ENCODE measurements at regions not wholly inside any gene's neighbourhood (a gene's known extent, or its start where the extent isn't known, plus 50 kb on each side); places are given as distances from the start of the nearest gene placed in this dataset.

DNA sequence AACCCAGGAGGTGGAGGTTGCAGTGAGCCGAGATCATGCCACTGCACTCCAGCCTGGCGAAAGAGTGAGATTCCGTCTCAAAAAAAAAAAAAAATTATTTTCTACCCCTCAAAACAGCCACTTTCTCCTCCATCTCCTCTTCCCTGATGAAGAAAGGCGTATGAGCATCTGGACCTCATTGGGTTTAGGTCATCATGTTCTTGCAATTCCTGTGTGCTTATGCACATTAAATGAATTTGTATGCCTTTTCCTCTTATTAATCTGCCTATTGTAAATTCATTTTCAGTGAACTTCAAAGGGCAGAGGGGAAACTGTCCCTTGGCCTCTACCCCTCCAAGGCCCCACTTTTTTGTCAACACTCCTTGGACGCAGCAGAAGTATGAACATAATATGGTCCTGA, 117.8 kb downstream of the RPLP1 start:
- TF ChIP-seq CTCF (IDR thresholded peaks at IDR 0.05) (no peak), POLR2A (IDR thresholded peaks at IDR 0.05) (no peak)

All from thyroid gland (tissue), 4 donors.